ENCODE measurements at regions not wholly inside any gene's neighbourhood (a gene's known extent, or its start where the extent isn't known, plus 50 kb on each side); places are given as distances from the start of the nearest gene placed in this dataset.

DNA sequence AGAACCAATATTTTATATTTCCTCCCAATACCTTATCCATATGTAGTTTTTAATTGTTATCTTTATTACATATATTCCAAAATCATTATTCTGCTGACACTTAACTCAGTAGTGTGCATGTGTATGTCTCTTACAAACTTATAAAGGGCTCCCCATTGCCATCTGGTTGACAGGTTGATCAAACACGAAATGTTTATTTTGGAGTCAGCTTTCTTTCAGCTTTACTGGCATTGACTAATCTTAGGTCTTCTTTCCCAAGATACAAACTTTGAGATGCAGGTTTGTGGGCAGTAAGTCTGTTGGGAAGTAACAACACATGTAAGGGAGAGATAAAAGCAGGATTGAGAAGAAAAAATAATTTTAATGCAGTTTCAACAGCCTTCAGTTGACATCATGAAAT is 716.0 kb upstream of the CHD1 start:
- TF ChIP-seq ZNF274 (IDR thresholded peaks at IDR 0.05; ENCODE audit: low read depth, low read length) (no peak), YY1 (IDR thresholded peaks at IDR 0.05; ENCODE audit: insufficient read depth, insufficient read length) (no peak), SUZ12 (IDR thresholded peaks at IDR 0.05; ENCODE audit: extremely low read depth, insufficient read depth, insufficient read length) (no peak)
